ENCODE measurements at regions not wholly inside any gene's neighbourhood (a gene's known extent, or its start where the extent isn't known, plus 50 kb on each side); places are given as distances from the start of the nearest gene placed in this dataset.
"Not testable (repeated sequence)": the region's sequence is repeated elsewhere in the genome, so short reads cannot be mapped to it uniquely, and the experiment has no call there.

DNA sequence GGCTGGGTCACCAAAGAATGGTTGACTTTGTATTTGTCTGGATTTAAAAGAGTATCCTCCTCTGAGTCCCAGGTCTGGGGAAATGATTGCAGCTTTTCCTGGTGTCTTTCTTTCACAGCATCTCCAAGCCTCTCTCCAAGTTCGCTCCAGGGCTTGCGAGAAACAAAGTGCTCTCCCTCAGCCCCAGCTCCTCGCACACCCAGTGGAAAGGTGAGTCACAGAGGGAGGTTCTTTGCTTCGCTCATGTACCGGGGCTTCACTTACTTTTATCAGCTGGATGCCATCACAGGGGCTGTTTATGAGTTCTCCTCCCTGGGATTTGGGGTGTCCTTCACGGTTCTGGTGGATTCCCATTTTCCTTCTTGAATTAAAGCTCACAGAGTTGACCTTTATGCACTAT lies 252.2 kb upstream of the PLPP4 start:
- no peak for DNase-seq (ENCODE audit: low spot score)

DNA sequence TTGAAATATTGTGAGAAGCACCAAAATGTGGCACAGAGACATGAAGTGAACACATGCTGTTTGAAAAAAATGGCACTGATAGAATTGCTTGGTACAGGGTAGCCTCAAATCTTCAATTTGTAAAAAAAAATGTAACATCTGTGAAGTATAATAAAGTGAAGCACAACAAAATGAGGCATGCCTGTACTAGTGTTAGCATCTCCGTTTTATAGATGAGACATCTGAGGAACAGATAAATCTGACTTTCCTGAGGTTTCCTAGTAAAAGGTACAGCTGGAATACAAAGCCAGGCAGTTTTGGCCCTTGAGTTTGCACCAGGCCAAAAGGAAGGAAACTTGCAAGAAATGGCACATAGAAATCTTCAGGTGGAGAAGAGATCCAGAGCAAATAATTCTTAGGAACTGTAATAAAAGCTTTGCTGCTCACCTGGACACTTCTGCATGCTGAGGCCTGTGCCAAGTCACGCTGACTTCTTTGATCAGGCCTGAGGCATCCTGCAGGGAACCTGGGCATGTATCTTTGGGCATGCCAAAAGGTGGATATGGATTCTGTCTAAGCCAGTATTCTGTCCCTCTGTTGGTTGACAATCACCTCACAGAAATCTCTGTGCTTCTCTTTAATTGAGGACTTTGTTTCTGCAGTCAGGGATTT lies 251.5 kb upstream of the PLPP4 start:
- DNase-seq (ENCODE audit: low spot score): no peak

DNA sequence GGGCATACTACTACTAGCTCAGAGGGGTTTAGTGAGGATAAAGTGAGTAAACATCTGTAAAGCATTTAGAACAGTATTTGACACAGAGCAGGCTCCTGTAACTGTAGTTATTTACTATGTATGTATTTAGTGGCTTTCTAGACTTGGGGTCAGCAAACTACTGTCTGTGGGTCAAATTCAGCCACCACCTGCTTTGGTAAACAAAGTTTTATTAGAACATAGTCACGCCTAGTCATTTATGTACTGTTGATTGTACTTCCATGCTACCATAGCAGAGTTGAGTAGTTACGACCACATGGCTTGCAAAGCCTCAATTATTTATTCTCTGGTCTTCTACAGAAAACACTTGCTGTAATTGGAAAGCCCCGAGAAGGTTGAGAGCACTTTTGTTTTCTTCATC lies 248.5 kb upstream of the PLPP4 start:
- DNase-seq (ENCODE audit: low spot score): no peak

DNA sequence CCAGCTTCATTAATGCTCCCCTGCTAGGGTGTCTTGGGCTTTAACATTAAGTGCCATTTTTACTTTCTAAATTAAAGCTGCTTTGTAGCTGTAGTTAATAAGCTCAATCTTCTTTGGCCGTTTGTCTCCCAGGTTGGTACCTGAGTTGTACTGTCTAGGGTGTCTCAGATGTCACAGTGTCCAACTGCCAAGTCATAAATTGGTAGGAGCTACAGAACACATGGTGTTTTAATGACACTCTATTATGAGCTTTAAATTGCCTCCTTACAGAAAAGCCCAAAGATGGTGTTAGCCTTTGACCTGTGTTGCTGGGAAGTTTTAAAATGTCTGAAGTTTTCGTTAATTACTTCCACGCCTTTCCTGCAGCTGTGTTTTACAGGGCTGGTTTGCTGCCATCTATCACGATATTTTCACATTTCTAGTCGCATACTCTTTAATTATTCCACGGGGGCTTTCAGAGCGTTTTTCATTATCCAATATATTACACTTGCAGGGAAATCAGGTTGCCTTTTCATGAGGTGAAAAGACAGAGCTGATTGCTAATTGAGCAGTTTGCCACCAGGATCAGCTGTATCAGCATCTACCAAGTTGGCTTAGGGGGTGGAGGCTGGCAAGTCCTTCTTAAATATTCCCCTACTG lies 247.8 kb upstream of the PLPP4 start:
- no peak for DNase-seq (ENCODE audit: low spot score)

DNA sequence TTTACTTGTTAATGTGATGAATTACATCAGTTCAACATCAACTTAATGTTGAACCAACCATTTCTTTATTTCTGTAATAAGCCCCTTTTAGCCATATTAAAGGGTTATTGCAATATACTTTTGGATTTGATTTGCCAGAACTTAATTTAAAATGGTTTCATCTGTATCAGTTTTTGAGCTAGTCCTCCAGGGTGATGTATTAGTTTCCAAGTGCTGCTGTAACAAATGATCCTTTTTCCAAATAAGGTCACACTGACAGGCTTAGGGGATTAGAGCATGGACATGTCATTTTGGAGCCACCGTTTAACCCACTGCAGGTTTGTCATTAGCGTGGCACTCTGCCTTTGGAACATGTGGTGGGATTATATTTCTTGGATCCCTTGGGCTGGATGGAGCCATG lies 244.8 kb upstream of the PLPP4 start:
- no peak for DNase-seq (ENCODE audit: low spot score)

DNA sequence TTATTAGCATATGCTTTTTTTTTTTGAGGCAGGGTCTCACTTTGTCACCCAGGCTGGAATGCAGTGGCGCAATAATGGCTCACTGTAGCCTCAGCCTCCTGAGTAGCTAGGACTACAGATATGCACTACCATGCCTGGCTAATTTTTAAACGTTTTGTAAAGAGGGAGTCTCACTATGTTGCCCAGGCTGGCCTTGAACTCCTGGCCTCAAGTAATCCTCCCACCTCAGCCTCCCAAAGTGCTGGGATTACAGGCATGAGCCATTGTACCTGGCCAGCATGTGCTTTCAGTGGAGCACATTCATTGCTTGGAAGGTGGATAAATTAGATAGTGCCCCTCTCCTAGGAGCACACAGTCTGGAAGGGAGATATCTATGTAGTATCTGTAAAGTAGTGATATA lies 243.7 kb upstream of the PLPP4 start:
- not testable (repeated sequence) for DNase-seq (ENCODE audit: low spot score)

DNA sequence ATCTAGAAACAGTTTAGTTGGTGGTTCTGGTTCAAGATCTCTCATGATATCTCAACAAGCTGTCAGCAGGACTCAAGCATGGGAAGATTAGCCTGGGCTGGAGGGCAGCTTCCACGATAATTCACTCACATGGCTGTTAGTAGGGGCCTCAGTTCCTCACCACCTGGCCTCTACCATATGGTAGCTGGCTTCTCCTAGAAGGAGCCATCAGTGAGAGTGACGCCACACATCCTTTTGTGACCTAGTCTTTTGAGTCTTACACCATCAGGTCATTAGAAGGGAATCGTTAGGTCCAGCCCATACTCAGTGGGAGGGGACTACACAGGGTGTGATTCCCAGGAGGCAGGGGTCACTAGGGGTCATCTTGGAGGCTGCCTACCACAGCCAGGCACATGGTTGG lies 239.3 kb upstream of the PLPP4 start:
- no peak for DNase-seq (ENCODE audit: low spot score)

DNA sequence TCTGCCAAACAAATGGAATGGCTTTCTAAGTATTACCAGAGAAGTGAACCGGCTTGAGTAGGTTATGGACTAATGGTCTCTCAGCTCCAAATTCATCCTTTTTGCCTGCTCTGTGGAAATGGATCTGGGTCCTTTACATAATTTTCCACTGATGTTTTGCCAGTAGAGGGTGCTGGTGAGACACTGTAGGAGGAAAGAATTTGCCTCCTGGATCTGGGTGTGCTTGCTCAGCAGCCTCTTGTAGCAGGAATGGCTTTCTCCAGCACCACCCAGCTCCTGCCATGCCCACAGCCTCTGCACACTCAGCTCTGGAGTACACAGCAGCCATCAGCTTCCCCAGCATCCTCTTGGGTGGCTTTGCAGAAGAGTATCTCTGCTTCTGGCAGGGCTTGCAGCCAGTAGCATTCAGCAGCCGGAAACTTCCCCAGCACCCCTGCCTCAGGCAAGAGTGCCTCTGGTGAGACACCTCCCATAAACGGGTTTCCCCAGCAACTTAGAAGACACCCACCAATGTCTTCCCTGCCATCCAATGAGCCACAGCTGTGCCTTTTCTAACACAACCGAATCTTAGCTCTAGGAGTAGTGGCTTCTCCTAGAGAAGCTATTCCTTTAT lies 235.0 kb upstream of the PLPP4 start:
- DNase-seq (ENCODE audit: low spot score): no peak

DNA sequence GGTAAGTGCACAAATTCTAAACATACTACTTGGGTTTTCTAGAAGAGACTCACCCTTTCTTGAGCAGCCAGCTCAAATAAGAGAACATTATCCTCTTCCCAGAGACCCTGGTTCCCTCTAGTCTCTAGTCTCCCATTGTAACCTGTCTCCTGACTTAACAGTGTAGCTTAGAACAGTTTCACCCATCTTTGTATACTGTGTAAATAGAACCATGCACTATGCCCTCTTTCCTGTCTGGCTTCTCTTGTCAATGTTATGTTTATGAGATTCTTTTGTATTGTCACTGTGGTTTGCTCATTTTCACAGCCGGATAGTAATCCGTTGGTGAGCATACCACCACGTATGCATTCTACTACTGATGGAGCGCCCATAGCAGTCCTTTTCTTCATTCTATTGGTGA lies 227.4 kb upstream of the PLPP4 start:
- DNase-seq (ENCODE audit: low spot score): no peak

DNA sequence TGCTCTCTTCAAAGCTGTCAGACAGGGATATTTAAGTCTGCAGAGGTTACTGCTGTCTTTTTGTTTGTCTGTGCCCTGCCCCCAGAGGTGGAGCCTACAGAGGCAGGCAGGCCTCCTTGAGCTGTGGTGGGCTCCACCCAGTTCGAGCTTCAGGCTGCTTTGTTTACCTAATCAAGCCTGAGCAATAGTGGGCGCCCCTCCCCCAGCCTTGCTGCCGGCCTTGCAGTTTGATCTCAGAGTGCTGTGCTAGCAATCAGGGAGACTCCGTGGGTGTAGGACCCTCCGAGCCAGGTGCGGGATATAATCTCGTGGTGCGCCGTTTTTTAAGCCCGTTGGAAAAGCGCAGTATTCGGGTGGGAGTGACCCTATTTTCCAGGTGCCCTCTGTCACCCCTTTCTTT lies 217.3 kb upstream of the PLPP4 start:
- DNase-seq (ENCODE audit: low spot score): not testable (repeated sequence)

DNA sequence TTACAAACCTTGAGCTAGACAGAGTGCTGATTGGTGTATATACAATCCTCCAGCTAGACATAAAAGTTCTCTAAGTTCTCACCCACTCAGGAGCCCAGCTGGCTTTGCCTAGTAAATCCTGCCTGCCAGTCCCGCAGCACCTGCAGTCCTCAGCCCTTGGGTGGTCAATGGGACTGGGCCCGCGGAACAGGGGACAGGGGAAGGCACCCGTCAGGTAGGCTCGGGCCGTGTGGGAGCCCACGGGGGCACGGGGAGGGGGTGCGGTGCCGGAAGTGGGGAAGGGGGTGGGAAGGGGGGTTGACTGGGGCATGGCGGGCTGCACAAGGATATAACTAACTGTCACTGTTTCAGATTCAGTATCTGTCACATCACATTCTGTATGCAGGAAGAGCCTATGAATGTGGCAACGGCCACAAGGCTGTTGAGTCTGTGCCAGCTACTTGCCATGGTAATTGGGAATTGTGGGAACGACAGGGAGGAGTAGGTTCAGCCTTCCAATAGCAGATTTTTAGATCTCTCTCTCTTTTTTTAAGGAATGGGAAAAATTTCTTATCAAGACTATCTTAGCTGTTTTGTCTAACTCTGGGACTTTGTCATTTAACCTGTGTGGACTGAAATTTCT lies 205.1 kb upstream of the PLPP4 start:
- DNase-seq (ENCODE audit: low spot score): no peak

DNA sequence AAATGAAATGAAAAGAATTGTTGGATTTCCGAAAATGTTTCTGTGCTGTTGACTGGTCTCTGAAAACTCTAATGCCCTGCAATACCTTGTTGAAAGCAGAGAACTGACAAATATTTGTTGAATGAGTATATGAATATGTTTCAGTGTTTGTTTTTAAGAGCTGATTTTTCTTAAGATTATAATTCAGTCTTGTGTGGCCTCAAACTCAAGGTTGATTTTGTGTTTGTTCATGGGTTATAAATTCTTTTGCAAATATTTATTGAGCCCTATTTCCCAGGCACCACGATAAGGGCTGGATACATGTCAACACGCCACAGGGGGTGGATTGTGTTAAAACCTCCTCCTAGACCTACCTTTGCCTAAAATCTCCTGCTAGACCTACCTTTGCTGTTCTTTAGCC lies 203.9 kb upstream of the PLPP4 start:
- DNase-seq (ENCODE audit: low spot score): no peak

DNA sequence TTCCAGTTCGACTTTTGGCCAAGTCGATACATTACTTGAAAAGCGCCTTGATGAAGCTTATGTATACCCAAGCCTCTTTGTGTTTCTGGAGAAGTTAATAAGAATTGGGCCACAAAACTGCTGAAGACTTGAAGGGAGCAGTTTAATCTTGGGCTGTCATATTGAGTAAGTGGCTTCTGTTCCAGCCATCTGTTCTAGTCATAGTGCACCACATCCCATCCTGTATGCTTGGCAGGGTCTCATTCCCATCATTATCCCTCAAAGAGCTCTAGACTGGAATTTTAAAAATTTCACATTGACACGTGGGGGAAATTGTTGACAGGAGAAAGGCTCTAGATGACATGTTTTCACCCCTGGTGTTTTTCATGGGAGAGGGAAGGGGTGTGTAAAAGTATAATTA lies 196.6 kb upstream of the PLPP4 start:
- no peak for DNase-seq (ENCODE audit: low spot score)

DNA sequence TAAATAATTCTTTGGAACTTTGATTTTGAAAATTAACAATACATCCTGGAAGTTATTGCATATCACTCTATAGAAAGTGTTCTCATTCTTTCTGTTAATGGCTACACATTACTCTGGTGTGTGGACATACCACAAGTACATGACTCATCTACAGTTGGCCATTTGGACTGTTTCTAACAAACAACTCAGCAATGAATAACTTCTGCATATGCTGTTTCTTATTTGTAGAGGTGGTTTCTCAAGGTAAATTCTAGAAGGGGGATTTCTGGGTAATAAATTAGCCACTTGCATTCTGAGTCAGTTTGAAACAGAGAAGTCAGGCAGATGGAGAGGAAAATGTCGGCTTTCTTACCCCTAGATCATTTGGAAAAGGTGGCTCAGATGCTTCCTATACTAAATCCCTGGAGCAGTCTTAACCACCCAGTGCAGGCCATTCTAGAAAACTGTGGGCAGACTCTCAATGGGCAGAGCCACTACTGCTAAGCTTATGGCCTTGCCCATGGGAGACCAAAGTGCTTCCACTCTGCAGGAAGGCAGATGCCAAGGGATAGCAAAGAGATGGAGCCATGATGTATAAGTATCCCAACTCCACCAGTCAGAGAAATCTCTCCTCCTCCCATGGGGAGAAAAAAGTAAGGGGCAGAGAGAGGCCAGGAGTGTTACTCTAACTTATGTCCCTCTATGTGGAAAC lies 194.0 kb upstream of the PLPP4 start:
- DNase-seq (ENCODE audit: low spot score): no peak

DNA sequence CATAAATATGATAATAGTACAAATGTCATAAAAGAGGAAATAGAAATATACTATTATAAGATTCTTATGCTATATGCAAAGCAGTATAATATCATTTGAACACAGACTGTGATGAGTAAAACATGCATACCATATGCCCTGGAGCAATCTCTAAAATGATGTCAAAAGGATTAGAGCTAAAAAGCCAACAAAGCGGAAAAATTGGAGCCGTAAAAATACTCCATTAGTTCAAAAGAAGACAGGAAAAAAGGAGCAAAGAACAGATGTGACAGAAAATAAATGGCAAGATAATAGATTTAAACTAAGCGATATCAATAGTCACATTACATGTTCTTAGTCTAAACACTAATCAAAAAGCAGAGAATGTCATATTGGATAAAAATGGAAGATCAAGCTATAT lies 191.0 kb upstream of the PLPP4 start:
- no peak for DNase-seq (ENCODE audit: low spot score)

DNA sequence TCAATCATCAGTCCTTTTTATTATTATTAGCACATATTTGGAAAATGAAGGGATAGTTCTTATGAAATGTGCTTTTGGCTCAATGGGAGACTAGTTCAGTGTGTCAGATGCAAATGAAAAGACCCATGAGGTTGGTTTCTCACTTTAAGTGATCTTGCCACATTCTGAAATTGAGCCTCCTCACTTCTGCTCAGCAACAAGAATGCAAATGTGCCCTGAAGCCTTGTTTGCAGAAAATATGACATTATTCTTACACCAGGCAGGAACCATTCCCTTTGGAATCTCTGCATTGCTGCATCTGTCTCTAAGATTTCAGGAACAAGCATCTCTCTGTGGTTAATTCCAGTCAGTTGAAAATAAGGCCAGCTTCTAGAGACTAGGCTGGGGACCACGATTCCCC lies 186.1 kb upstream of the PLPP4 start:
- DNase-seq (ENCODE audit: low spot score): no peak

DNA sequence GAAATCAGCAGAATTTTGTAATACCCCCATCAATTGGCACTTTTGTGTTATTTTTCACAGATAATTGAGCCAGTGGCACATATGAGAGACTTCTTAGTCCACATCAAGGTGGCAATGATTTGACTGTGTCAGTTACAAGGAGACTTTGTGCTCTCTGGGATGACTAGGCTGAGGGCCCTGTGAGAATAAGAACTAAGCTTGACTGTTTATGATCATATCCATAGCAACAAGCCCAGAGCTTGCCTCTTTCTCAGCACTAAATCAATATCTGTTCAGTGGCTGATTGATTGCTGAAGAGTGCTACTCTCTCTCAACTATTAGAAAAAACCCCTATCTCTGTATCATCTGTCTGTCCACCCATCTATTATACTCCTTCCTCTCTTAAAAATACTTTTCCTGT lies 185.3 kb upstream of the PLPP4 start:
- DNase-seq (ENCODE audit: low spot score): no peak

DNA sequence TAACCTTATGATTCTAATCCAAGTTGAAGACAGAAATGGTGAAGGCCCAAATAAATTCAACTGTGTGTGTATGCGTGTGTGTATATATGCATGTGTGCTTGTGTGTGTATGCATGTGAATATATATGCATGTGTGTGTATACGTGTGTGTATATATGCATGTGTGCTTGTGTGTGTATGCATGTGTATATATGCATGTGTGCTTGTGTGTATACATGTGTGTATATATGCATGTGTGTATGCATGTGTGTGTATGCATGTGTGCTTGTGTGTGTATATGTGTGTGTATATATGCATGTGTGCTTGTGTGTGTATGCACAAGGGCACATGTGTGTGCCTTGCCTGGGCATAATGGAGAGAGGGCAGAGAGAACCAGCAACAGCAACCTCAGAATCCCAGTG lies 184.7 kb upstream of the PLPP4 start:
- no peak for DNase-seq (ENCODE audit: low spot score)

DNA sequence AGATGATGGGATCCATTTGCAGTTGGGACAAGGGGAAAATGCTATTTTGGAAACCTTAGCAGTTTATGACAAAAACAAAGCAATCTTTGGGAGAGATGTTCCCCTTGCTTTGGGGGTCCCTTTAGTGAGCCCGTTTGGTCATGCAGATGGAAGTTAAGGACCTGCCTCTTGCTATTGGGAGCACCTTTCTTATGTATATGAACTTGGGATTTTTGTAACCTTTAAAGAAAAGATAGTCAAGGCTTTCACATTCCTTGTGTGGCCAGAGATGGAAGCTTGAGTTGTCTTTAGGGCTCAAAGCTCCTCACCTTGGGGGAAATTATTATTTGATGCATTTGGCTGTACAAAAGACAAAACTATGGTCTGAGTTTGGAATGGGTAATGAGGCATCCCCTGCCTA lies 179.0 kb upstream of the PLPP4 start:
- no peak for DNase-seq (ENCODE audit: low spot score)

DNA sequence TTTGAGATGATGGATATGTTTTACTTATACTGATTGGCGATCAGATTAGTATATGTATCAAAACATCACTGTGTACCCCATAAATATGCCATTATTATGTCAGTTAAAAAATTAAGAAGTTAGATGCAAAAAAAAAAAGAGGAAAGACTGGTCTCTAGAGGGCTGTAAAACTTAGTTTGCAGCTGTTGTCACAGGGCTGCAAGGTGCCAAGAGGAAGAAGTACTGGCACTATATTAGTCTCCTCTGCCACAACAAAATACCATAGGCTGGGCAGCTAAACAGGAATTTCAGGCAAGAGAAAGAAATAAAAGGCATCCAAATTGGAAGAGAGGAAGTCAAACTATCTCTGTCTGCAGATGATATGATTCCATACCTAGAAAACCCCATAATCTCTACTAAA lies 177.8 kb upstream of the PLPP4 start:
- no peak for DNase-seq (ENCODE audit: low spot score)

DNA sequence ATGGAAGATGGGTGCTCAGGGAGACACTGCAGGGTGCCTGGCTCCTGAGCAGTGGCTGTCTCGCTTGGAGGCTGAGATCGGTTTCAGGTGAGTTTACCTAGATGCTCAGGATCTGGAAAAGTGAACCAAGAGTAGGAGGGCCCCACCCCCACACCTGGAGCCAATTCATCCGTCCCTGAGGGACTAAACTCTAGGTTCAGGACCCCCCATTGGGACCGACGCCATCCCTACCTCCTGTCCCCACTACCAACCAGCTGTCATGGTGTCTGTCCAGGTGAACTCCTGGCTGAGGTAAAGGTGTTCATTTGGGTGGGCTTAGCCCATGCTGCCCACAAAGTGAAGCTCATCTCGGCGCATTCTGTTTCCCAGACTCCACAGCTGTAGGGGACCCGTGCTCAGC lies 174.6 kb upstream of the PLPP4 start:
- DNase-seq (ENCODE audit: low spot score): no peak

DNA sequence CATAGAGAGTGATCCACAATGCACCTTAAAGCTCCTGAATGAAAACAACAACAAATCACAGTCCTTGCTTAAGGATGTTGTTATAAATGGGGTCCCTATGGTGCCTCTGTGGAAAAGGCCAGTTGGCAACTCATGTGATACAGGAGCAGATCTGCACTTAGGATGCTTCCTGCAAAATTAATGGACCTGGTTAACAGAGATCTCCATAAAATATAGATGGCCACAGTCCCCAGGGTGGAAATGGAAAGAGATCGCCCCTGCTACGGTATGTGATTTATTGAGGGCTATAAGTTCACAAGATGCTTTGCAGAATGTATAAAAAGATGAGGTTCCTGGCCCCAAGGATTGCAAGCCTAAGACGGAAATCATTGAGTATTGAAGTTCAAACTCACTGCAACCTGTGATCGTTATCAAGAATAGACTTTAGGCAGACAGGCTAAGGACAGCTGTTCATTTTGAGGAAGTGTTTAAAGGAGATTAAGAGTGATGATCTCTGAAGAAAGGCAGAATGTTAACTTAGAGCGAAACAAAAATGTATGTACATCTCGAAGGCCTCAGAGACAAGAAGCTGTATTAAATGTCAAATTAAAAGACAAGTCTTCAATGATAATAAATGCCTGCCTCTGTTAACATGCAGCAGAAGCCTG lies 174.1 kb upstream of the PLPP4 start:
- no peak for DNase-seq (ENCODE audit: low spot score)

Data from CD4-positive, alpha-beta T cell treated with Interleukin-6 at 100 ng/mL for 8 hours (primary cell).